HG03439 (cell line): ENCODE measurements at regions not wholly inside any gene's neighbourhood (a gene's known extent, or its start where the extent isn't known, plus 50 kb on each side); places are given as distances from the start of the nearest gene placed in this dataset.

Source experiments
- ATAC-seq: cut with Tn5 transposase; IDR thresholded peaks from one replicate; pipeline ENCODE4 v1.9.1; 2021; ENCODE audit warnings: mild to moderate bottlenecking, moderate library complexity; ENCODE audit not compliant: unreplicated experiment

GRCh38 chr11:116698080-116698479 is 74.7 kb downstream of the BUD13 start:
- ATAC-seq: no peak

GRCh38 chr11:116697639-116698038 is 75.1 kb downstream of the BUD13 start:
- ATAC-seq: no peak

- ATAC-seq: no peak
Measured at GRCh38 chr11:116697011-116697410, 75.8 kb downstream of the BUD13 start.

- ATAC-seq: no peak
Measured at GRCh38 chr11:116696381-116696941, 76.3 kb downstream of the BUD13 start.

- no peak for ATAC-seq
Measured at GRCh38 chr11:116695657-116696254, 77.0 kb downstream of the BUD13 start.

- ATAC-seq: no peak
Measured at GRCh38 chr11:116694815-116695590, 77.8 kb downstream of the BUD13 start.

GRCh38 chr11:116694349-116694725 is 78.5 kb downstream of the BUD13 start:
- no peak for ATAC-seq

- no peak for ATAC-seq
Measured at GRCh38 chr11:116693593-116694348, 79.0 kb downstream of the BUD13 start.

GRCh38 chr11:116693102-116693570 is 79.7 kb downstream of the BUD13 start:
- no peak for ATAC-seq

GRCh38 chr11:116692318-116693101 is 80.3 kb downstream of the BUD13 start:
- no peak for ATAC-seq

GRCh38 chr11:116691771-116692177 is 81.0 kb downstream of the BUD13 start:
- no peak for ATAC-seq

- no peak for ATAC-seq
Measured at GRCh38 chr11:116690611-116691010, 82.2 kb downstream of the BUD13 start.

- no peak for ATAC-seq
Measured at GRCh38 chr11:116689413-116690127, 83.2 kb downstream of the BUD13 start.

GRCh38 chr11:116688202-116688540 is 84.6 kb downstream of the BUD13 start:
- no peak for ATAC-seq

GRCh38 chr11:116687458-116688201 is 85.2 kb downstream of the BUD13 start:
- no peak for ATAC-seq

GRCh38 chr11:116686866-116687265 is 85.9 kb downstream of the BUD13 start:
- no peak for ATAC-seq

- no peak for ATAC-seq
Measured at GRCh38 chr11:116683982-116684381, 88.8 kb downstream of the BUD13 start.

GRCh38 chr11:116680349-116681125 is 92.2 kb downstream of the BUD13 start:
- no peak for ATAC-seq

GRCh38 chr11:116678887-116679286 is 93.9 kb downstream of the BUD13 start:
- no peak for ATAC-seq
